Epithelial cell of esophagus (primary cell): ENCODE measurements at regions not wholly inside any gene's neighbourhood (a gene's known extent, or its start where the extent isn't known, plus 50 kb on each side); places are given as distances from the start of the nearest gene placed in this dataset.

Experiments used
- DNase-seq: peaks from one replicate; pipeline ENCODE4 v3.0.0; 2010; ENCODE audit warnings: low read depth
- H3K4me3 ChIP-seq: 2 replicates; pipeline ENCODE4 v1.5.1; 2011; ENCODE audit warnings: mild to moderate bottlenecking, low read length, control low read depth
- CTCF ChIP-seq: IDR thresholded peaks from 2 replicates; pipeline ENCODE4 v1.5.1; 2011; ENCODE audit warnings: low read depth, mild to moderate bottlenecking, low read length, control low read depth, inconsistent platforms; ENCODE audit not compliant: insufficient read depth; ENCODE audit errors: missing control alignments

- H3K4me3 ChIP-seq, result no peak overlapping the region
- no peak for DNase-seq
- TF ChIP-seq CTCF, result no peak
Observed at GRCh38 chr2:120922571-120923332, 187.1 kb downstream of the GLI2 start.

GRCh38 chr2:120923426-120923825, 187.8 kb downstream of the GLI2 start:
- TF ChIP-seq CTCF, result no peak
- no peak overlapping the region for H3K4me3 ChIP-seq
- no peak for DNase-seq

GRCh38 chr2:120924924-120925323, 189.3 kb downstream of the GLI2 start:
- no peak overlapping the region for H3K4me3 ChIP-seq
- DNase-seq, result no peak
- TF ChIP-seq CTCF, result no peak

- no peak for DNase-seq
Observed at GRCh38 chr2:120926463-120927264, 191.0 kb downstream of the GLI2 start.

GRCh38 chr2:120927265-120927628, 191.6 kb downstream of the GLI2 start:
- no peak for TF ChIP-seq CTCF
- H3K4me3 ChIP-seq, result no peak overlapping the region
- no peak for DNase-seq

More at GRCh38 chr2:120926463-120927264, 191.0 kb downstream of the GLI2 start:
- TF ChIP-seq CTCF, result no peak
- no peak overlapping the region for H3K4me3 ChIP-seq

- no peak overlapping the region for H3K4me3 ChIP-seq
- no peak for DNase-seq
- TF ChIP-seq CTCF, result no peak
Observed at GRCh38 chr2:120929829-120930228, 194.2 kb downstream of the GLI2 start.

- H3K4me3 ChIP-seq, result no peak overlapping the region
- TF ChIP-seq CTCF, result no peak
- no peak for DNase-seq
Observed at GRCh38 chr2:120930236-120930635, 194.6 kb downstream of the GLI2 start.
